ENCODE measurements at regions not wholly inside any gene's neighbourhood (a gene's known extent, or its start where the extent isn't known, plus 50 kb on each side); places are given as distances from the start of the nearest gene placed in this dataset.

DNA sequence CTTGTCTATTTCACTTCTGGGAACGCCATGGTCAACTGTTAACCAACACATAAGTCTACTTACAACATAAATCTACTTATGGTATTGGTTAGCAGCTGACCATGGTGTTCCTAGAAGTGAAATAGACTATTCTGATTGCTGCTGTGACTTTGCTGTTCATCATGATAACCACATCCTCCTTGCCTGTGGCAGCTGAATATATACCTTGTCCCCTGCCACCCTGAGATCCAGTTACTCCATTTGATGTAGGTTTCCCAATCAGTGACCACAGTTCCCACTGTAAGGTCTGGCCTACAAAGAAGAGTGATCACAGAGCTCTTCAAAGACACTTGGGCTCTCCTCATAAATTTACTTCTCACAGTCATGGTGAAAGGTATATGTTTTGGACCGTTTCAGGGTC, 66.8 kb upstream of the ALDH1A3 start:
- no peak for DNase-seq (ENCODE audit: low spot score)

GRCh38 chr15:100818927-100819326, 60.7 kb upstream of the ALDH1A3 start:
- DNase-seq (ENCODE audit: low spot score): peak; percentile 87

- DNase-seq (ENCODE audit: low spot score): no peak
Observed at GRCh38 chr15:100820528-100820927, 59.1 kb upstream of the ALDH1A3 start.

GRCh38 chr15:100821327-100821726, 58.3 kb upstream of the ALDH1A3 start:
- DNase-seq (ENCODE audit: low spot score): no peak

DNA sequence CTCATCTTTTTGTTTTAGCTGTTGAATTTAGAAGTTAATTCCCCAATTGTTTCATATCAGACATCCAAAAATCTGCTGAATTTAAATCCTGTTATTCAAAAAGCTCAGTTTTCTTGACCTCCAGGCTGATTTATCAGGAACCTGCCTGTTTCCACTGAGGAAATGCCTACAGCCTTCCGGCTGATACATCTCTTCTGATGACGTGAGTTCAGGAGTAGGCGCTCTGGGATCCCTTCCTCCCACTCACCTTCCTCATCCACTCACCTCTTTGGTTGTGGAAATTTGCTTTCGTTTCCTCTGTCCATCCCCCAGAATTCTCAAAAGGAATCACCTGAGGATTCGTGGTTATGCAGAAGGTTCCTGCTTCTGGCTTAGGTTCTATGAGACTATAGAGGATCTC, 55.4 kb upstream of the ALDH1A3 start:
- no peak for DNase-seq (ENCODE audit: low spot score)

GRCh38 chr15:100829457-100829856, 50.2 kb upstream of the ALDH1A3 start:
- no peak for DNase-seq (ENCODE audit: low spot score)

Data from cerebellar cortex (tissue), 1 donor.